SH-SY5Y (cell line): ENCODE measurements at regions not wholly inside any gene's neighbourhood (a gene's known extent, or its start where the extent isn't known, plus 50 kb on each side); places are given as distances from the start of the nearest gene placed in this dataset.

ENCODE experiments used
- GATA2 ChIP-seq: IDR thresholded peaks from 2 replicates; pipeline ENCODE4 v1.6.1; 2011; ENCODE audit warnings: mild to moderate bottlenecking, low read depth, low read length
- GATA3 ChIP-seq: IDR thresholded peaks from 2 replicates; pipeline ENCODE4 v1.6.1; 2011; ENCODE audit warnings: low read depth, mild to moderate bottlenecking, low read length, moderate library complexity

GRCh38 chr4:112923516-112923915 lies 125.9 kb upstream of the ANK2 start:
- TF ChIP-seq GATA2: no peak
- no peak for TF ChIP-seq GATA3

GRCh38 chr4:112926819-112927218 lies 122.6 kb upstream of the ANK2 start:
- TF ChIP-seq GATA3: no peak
- TF ChIP-seq GATA2: no peak

- TF ChIP-seq GATA2: no peak
- no peak for TF ChIP-seq GATA3
These were observed 121.9 kb upstream of the ANK2 start for GRCh38 chr4:112927544-112927943.

- TF ChIP-seq GATA2: no peak
- TF ChIP-seq GATA3: no peak
These were observed 118.5 kb upstream of the ANK2 start for GRCh38 chr4:112931001-112931400.

- TF ChIP-seq GATA2 (no peak), GATA3 (no peak)
These were observed 115.7 kb upstream of the ANK2 start for GRCh38 chr4:112933790-112934189.

GRCh38 chr4:112938461-112939058 lies 110.9 kb upstream of the ANK2 start:
- TF ChIP-seq GATA3 (peak; percentile 57), GATA2 (peak; percentile 26; the same call in 1 of the 2 replicates)

- no peak for TF ChIP-seq GATA2
- no peak for TF ChIP-seq GATA3
These were observed 109.6 kb upstream of the ANK2 start for GRCh38 chr4:112939901-112940300.

GRCh38 chr4:112940336-112940735 lies 109.1 kb upstream of the ANK2 start:
- TF ChIP-seq GATA2: no peak
- no peak for TF ChIP-seq GATA3

- TF ChIP-seq GATA2 (no peak), GATA3 (no peak)
These were observed 107.4 kb upstream of the ANK2 start for GRCh38 chr4:112942077-112942476.

GRCh38 chr4:112942997-112943396 lies 106.5 kb upstream of the ANK2 start:
- TF ChIP-seq GATA2: no peak
- no peak for TF ChIP-seq GATA3

GRCh38 chr4:112944006-112944405 lies 105.4 kb upstream of the ANK2 start:
- TF ChIP-seq GATA2 (no peak), GATA3 (0 out of 2 replicates have a peak, but pooled peaks have one; percentile 10)

- TF ChIP-seq GATA3 (no peak), GATA2 (no peak)
These were observed 103.3 kb upstream of the ANK2 start for GRCh38 chr4:112946127-112946526.

- TF ChIP-seq GATA2 (no peak), GATA3 (no peak)
These were observed 101.8 kb upstream of the ANK2 start for GRCh38 chr4:112947616-112948015.

GRCh38 chr4:112951362-112952312 lies 97.8 kb upstream of the ANK2 start:
- no peak for TF ChIP-seq GATA3
- TF ChIP-seq GATA2: no peak

- TF ChIP-seq GATA3: no peak
These were observed 97.1 kb upstream of the ANK2 start for GRCh38 chr4:112952313-112952700.

GRCh38 chr4:112953262-112953661 lies 96.2 kb upstream of the ANK2 start:
- TF ChIP-seq GATA2 (no peak), GATA3 (no peak)
